ENCODE measurements at regions not wholly inside any gene's neighbourhood (a gene's known extent, or its start where the extent isn't known, plus 50 kb on each side); places are given as distances from the start of the nearest gene placed in this dataset.

DNA sequence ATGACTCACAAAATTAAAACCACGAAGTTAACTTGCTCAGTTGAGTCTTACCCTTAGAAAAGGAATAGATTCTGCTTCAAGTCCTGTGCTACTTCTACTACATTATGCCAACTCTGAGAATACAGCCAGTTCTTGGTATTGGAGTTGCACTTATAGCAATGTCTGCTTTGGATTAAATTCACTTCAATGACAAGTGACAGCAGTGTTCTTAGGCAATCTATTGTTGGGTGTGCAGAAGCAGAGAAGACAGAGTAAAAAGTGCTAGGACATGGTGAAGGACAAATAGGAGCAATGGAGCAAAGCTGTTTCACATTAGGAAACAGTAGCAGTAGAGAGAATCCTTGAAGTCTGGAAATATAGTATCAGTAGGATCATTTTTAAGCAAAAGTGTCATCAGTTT, 713.1 kb downstream of the SI start:
- POLR2A ChIA-PET, result no interaction called here
- Histone ChIP-seq H3K9ac (replicated peaks; ENCODE audit: extremely low read depth, insufficient read depth, low read length) (no peak overlapping the region), H3K4me1 (ENCODE audit: control insufficient read depth, extremely low read depth, insufficient read depth, low read length) (no peaks in the 10 kb centered on the region), H3K9me3 (replicated peaks; ENCODE audit: control insufficient read depth, insufficient read depth, low read length) (peaks cover 2% of the 10 kb centered on the region), H3K4me3 (replicated peaks in 1 of 3; ENCODE audit: insufficient read depth in 1 of 3, low read depth in 1 of 3, low read length in 3 of 3) (no peak overlapping the region), H4K20me1 (replicated peaks; ENCODE audit: control insufficient read depth, extremely low read depth, insufficient read depth, low read length) (no peaks in the 10 kb centered on the region), H3K27ac (ENCODE audit: insufficient read depth, low read depth, low read length) (no peak overlapping the region), H3K27me3 (ENCODE audit: control insufficient read depth in 2 of 2, insufficient read depth in 2 of 2, low read length in 2 of 2) (no peaks in the 10 kb centered on the region), H2AFZ (ENCODE audit: low read depth, low read length) (no peak overlapping the region), H3K36me3 (ENCODE audit: control insufficient read depth in 2 of 2, extremely low read depth in 1 of 2, insufficient read depth in 2 of 2, low read length in 2 of 2) (no peaks in the 10 kb centered on the region), H3K9me1 (replicated peaks; ENCODE audit: control insufficient read depth, extremely low read depth, insufficient read depth, low read length) (no peaks in the 10 kb centered on the region), H3K79me2 (ENCODE audit: control insufficient read depth, insufficient read depth, low read length) (no peaks in the 10 kb centered on the region), H3K4me2 (ENCODE audit: insufficient read depth, low read length) (no peak overlapping the region)
- intact Hi-C loops (cut with micrococcal nuclease), result no loop called here
- dilution Hi-C loops (cut with MboI; ENCODE audit: extremely low pct_ligation_motif_present, low sequenced_read_pairs), result no loop called here
- no peak for FAIRE-seq
- DNase-seq (ENCODE audit: low read depth, low spot score), result no peak
- CTCF ChIA-PET, result no interaction called here
- TF ChIP-seq MYC (IDR thresholded peaks at IDR 0.05; ENCODE audit: low read depth, low read length) (no peak), GATA2 (IDR thresholded peaks at IDR 0.05; ENCODE audit: insufficient read depth, insufficient read length, low read depth, low read length) (no peak), POLR2A (IDR thresholded peaks at IDR 0.05; ENCODE audit: low read depth, low read length) (no peak), EZH2 (IDR thresholded peaks at IDR 0.05; ENCODE audit: borderline replicate concordance, low read depth, low read length, severe bottlenecking) (no peak), FOS (IDR thresholded peaks at IDR 0.05; ENCODE audit: borderline replicate concordance, insufficient read depth, low read length) (no peak), JUN (IDR thresholded peaks at IDR 0.05; ENCODE audit: borderline replicate concordance, insufficient read depth, insufficient read length, low read depth) (no peak), POLR2AphosphoS5 (IDR thresholded peaks at IDR 0.05; ENCODE audit: insufficient read depth, low read depth, low read length) (no peak)
- TF ChIP-seq, protein P1, sequence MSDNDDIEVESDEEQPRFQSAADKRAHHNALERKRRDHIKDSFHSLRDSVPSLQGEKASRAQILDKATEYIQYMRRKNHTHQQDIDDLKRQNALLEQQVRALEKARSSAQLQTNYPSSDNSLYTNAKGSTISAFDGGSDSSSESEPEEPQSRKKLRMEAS (IDR thresholded peaks at IDR 0.05; ENCODE audit: insufficient read depth, insufficient read length), result no peak
- TF ChIP-seq, protein P2, sequence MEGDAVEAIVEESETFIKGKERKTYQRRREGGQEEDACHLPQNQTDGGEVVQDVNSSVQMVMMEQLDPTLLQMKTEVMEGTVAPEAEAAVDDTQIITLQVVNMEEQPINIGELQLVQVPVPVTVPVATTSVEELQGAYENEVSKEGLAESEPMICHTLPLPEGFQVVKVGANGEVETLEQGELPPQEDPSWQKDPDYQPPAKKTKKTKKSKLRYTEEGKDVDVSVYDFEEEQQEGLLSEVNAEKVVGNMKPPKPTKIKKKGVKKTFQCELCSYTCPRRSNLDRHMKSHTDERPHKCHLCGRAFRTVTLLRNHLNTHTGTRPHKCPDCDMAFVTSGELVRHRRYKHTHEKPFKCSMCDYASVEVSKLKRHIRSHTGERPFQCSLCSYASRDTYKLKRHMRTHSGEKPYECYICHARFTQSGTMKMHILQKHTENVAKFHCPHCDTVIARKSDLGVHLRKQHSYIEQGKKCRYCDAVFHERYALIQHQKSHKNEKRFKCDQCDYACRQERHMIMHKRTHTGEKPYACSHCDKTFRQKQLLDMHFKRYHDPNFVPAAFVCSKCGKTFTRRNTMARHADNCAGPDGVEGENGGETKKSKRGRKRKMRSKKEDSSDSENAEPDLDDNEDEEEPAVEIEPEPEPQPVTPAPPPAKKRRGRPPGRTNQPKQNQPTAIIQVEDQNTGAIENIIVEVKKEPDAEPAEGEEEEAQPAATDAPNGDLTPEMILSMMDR (IDR thresholded peaks at IDR 0.05; ENCODE audit: extremely low read depth in 1 of 2, insufficient read depth in 1 of 2, low read depth in 1 of 2, low read length in 2 of 2), result no peak
- no TSS peak for BruUV-seq (replicated peaks)

All from endothelial cell of umbilical vein (primary cell).